ENCODE measurements at regions not wholly inside any gene's neighbourhood (a gene's known extent, or its start where the extent isn't known, plus 50 kb on each side); places are given as distances from the start of the nearest gene placed in this dataset.

- no peak for TF ChIP-seq MAFK (IDR thresholded peaks at IDR 0.05; ENCODE audit: low read depth, low read length)
- no peak for TF ChIP-seq NFE2L2 (IDR thresholded peaks at IDR 0.05; ENCODE audit: low read depth, low read length)
- TF ChIP-seq CHD1 (IDR thresholded peaks at IDR 0.05; ENCODE audit: low read depth, low read length), result no peak
- TF ChIP-seq CEBPB (IDR thresholded peaks at IDR 0.05; ENCODE audit: low read depth, low read length), result no peak
- no peak for TF ChIP-seq MAZ (IDR thresholded peaks at IDR 0.05; ENCODE audit: borderline replicate concordance, low read depth, low read length)
- in situ Hi-C loops (cut with MboI; ENCODE audit: low sequenced_read_pairs), result no loop called here
- peak; percentile 24 for DNase-seq
- Histone ChIP-seq H2AFZ (replicated peaks; ENCODE audit: low read length, poor library complexity) (no peak overlapping the region), H4K91ac (ENCODE audit: insufficient read depth, low read depth, low read length) (no peak overlapping the region), H3K79me1 (ENCODE audit: low read depth in 1 of 2, low read length in 2 of 2) (no peaks in the 10 kb centered on the region), H3K4ac (ENCODE audit: low read depth, low read length) (no peak overlapping the region), H3K9me3 (ENCODE audit: control insufficient read depth, insufficient read depth, low read length) (no peaks in the 10 kb centered on the region), H3K14ac (replicated peaks; ENCODE audit: low read depth, low read length) (no peak overlapping the region), H2BK120ac (ENCODE audit: low read depth, low read length) (no peak overlapping the region), H4K5ac (ENCODE audit: low read depth, low read length) (no peak overlapping the region), H2AK9ac (replicated peaks; ENCODE audit: low read depth, low read length, poor library complexity) (no peak overlapping the region), H2BK5ac (ENCODE audit: low read depth, low read length, poor library complexity, severe bottlenecking) (no peak overlapping the region), H2BK15ac (ENCODE audit: low read depth, low read length) (no peak overlapping the region), H2AK5ac (ENCODE audit: low read depth, low read length) (no peak overlapping the region), H3K27ac (ENCODE audit: insufficient read depth, low read length) (no peak overlapping the region), H2BK20ac (ENCODE audit: low read depth, low read length) (no peak overlapping the region), H3K9me1 (ENCODE audit: insufficient read depth, low read length) (no peaks in the 10 kb centered on the region), H3K36me3 (ENCODE audit: control insufficient read depth, insufficient read depth, low read length) (no peaks in the 10 kb centered on the region), H3K4me1 (ENCODE audit: control insufficient read depth, insufficient read depth, low read length) (no peaks in the 10 kb centered on the region), H4K20me1 (ENCODE audit: insufficient read depth, low read length) (no peaks in the 10 kb centered on the region), H3K23ac (ENCODE audit: low read depth, low read length) (no peak overlapping the region), H3K4me3 (ENCODE audit: insufficient read depth, low read depth, low read length) (no peak overlapping the region), H3K9ac (ENCODE audit: low read depth, low read length) (no peak overlapping the region), H3K56ac (ENCODE audit: extremely low read depth, insufficient read depth, low read length) (no peak overlapping the region), H4K8ac (ENCODE audit: low read depth in 2 of 2, low read length in 2 of 2) (no peak overlapping the region), H3K27me3 (ENCODE audit: control insufficient read depth, insufficient read depth, low read length) (no peaks in the 10 kb centered on the region), H3K4me2 (ENCODE audit: low read depth, low read length) (peak overlapping the region; percentile 10; the same call in 1 of the 2 replicates), H3K18ac (ENCODE audit: low read depth, low read length) (no peak overlapping the region; the same call in 1 of the 2 replicates)
- no CpG with 5 or more reads among the region's 3 CpGs for WGBS, 2 experiments (ENCODE audit: extremely low coverage in 2 of 2, insufficient read length in 1 of 2)
- ATAC-seq (ENCODE audit: low read depth), result peak; percentile 44; the same call in 1 of the 2 replicates
- POLR2A ChIA-PET (ENCODE audit: unreplicated experiment), result no interaction called here
- no TSS peak for BruUV-seq (replicated peaks)
- CTCF ChIA-PET, result no interaction called here
- dilution Hi-C loops (cut with HindIII; ENCODE audit: low sequenced_read_pairs, unreplicated experiment), result no loop called here
- intact Hi-C loops (cut with micrococcal nuclease), result no loop called here
Observed at GRCh38 chr4:156528216-156528615, 443.4 kb downstream of the PDGFC start.
